Liver (tissue), 3 donors: ENCODE measurements at regions not wholly inside any gene's neighbourhood (a gene's known extent, or its start where the extent isn't known, plus 50 kb on each side); places are given as distances from the start of the nearest gene placed in this dataset.

ENCODE experiments used
- FOXA1 ChIP-seq: IDR thresholded peaks from 2 replicates; pipeline ENCODE4 v1.6.1; 2016; ENCODE audit warnings: antibody characterized with exemption
- JUND ChIP-seq, 2 donors: IDR thresholded peaks; 2 replicates each; pipeline ENCODE4 v1.6.1; 2016; ENCODE audit warnings: antibody characterized with exemption in 2 of 2
- NR2F2 ChIP-seq: IDR thresholded peaks from 2 replicates; pipeline ENCODE4 v1.6.1; 2016; ENCODE audit warnings: antibody characterized with exemption
- RXRA ChIP-seq, 2 donors: IDR thresholded peaks; 2 replicates each; pipeline ENCODE4 v1.6.1; 2017 to 2018; ENCODE audit warnings: antibody characterized with exemption in 2 of 2, mild to moderate bottlenecking in 1 of 2
- TAF1 ChIP-seq: conservative IDR thresholded peaks from 2 replicates; pipeline ENCODE4 v1.6.1; 2016; ENCODE audit warnings: antibody characterized with exemption, mild to moderate bottlenecking
- YY1 ChIP-seq: IDR thresholded peaks from 2 replicates; pipeline ENCODE4 v1.6.1; 2016; ENCODE audit warnings: antibody characterized with exemption, mild to moderate bottlenecking
- TF ChIP-seq, protein P1 (sequence below): fragments of 150-350 bp; IDR thresholded peaks from 2 replicates; pipeline ENCODE4 v1.5.1; 2017; ENCODE audit warnings: improper control_type of control experiment, low read depth, low read length; ENCODE audit not compliant: missing input control
- TF ChIP-seq, protein P2 (sequence below): IDR thresholded peaks from 2 replicates; pipeline ENCODE4 v1.6.1; 2016; ENCODE audit warnings: antibody characterized with exemption
- TF ChIP-seq, protein P3 (sequence below): IDR thresholded peaks from 2 replicates; pipeline ENCODE4 v1.6.1; 2016; ENCODE audit warnings: antibody characterized with exemption
- TF ChIP-seq, protein P4 (sequence below): IDR thresholded peaks from 2 replicates; pipeline ENCODE4 v1.6.1; 2016; ENCODE audit warnings: antibody characterized with exemption, mild to moderate bottlenecking
- donor health status: healthy.
- donor health status: healthy.

DNA sequence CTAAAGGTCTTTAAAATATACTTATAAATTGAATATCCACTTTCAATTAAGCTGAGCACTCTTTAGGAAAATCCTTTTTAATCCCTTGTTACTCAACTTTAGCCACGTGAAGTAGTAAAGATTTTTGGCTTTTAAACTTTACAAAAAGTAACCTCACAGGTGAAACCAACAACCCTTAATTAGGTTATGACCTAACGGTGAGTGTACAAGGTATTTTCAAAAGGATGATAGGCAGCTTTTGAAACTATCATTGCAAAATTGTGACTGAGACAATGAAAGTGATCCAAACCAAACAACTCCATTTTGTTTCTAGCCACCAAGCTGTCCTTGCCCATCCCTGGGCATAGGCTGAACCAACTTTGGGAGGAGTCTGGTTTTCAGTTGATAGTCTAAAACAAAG lies 940.2 kb downstream of the OTOL1 start:
- TF ChIP-seq TAF1 = no peak
- TF ChIP-seq, protein P1, sequence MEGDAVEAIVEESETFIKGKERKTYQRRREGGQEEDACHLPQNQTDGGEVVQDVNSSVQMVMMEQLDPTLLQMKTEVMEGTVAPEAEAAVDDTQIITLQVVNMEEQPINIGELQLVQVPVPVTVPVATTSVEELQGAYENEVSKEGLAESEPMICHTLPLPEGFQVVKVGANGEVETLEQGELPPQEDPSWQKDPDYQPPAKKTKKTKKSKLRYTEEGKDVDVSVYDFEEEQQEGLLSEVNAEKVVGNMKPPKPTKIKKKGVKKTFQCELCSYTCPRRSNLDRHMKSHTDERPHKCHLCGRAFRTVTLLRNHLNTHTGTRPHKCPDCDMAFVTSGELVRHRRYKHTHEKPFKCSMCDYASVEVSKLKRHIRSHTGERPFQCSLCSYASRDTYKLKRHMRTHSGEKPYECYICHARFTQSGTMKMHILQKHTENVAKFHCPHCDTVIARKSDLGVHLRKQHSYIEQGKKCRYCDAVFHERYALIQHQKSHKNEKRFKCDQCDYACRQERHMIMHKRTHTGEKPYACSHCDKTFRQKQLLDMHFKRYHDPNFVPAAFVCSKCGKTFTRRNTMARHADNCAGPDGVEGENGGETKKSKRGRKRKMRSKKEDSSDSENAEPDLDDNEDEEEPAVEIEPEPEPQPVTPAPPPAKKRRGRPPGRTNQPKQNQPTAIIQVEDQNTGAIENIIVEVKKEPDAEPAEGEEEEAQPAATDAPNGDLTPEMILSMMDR = no peak
- no peak for TF ChIP-seq YY1
- TF ChIP-seq, protein P2, sequence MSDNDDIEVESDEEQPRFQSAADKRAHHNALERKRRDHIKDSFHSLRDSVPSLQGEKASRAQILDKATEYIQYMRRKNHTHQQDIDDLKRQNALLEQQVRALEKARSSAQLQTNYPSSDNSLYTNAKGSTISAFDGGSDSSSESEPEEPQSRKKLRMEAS = no peak
- TF ChIP-seq, protein P3, sequence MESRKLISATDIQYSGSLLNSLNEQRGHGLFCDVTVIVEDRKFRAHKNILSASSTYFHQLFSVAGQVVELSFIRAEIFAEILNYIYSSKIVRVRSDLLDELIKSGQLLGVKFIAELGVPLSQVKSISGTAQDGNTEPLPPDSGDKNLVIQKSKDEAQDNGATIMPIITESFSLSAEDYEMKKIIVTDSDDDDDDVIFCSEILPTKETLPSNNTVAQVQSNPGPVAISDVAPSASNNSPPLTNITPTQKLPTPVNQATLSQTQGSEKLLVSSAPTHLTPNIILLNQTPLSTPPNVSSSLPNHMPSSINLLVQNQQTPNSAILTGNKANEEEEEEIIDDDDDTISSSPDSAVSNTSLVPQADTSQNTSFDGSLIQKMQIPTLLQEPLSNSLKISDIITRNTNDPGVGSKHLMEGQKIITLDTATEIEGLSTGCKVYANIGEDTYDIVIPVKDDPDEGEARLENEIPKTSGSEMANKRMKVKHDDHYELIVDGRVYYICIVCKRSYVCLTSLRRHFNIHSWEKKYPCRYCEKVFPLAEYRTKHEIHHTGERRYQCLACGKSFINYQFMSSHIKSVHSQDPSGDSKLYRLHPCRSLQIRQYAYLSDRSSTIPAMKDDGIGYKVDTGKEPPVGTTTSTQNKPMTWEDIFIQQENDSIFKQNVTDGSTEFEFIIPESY = no peak
- TF ChIP-seq, protein P4, sequence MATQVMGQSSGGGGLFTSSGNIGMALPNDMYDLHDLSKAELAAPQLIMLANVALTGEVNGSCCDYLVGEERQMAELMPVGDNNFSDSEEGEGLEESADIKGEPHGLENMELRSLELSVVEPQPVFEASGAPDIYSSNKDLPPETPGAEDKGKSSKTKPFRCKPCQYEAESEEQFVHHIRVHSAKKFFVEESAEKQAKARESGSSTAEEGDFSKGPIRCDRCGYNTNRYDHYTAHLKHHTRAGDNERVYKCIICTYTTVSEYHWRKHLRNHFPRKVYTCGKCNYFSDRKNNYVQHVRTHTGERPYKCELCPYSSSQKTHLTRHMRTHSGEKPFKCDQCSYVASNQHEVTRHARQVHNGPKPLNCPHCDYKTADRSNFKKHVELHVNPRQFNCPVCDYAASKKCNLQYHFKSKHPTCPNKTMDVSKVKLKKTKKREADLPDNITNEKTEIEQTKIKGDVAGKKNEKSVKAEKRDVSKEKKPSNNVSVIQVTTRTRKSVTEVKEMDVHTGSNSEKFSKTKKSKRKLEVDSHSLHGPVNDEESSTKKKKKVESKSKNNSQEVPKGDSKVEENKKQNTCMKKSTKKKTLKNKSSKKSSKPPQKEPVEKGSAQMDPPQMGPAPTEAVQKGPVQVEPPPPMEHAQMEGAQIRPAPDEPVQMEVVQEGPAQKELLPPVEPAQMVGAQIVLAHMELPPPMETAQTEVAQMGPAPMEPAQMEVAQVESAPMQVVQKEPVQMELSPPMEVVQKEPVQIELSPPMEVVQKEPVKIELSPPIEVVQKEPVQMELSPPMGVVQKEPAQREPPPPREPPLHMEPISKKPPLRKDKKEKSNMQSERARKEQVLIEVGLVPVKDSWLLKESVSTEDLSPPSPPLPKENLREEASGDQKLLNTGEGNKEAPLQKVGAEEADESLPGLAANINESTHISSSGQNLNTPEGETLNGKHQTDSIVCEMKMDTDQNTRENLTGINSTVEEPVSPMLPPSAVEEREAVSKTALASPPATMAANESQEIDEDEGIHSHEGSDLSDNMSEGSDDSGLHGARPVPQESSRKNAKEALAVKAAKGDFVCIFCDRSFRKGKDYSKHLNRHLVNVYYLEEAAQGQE = no peak
- TF ChIP-seq NR2F2 = no peak
- no peak for TF ChIP-seq RXRA (IDR thresholded peaks at IDR 0.05)
- TF ChIP-seq JUND (IDR thresholded peaks at IDR 0.05) = no peak
- TF ChIP-seq FOXA1 = no peak
